OCI-LY7 (cell line): ENCODE measurements at regions not wholly inside any gene's neighbourhood (a gene's known extent, or its start where the extent isn't known, plus 50 kb on each side); places are given as distances from the start of the nearest gene placed in this dataset.
"Not testable (repeated sequence)": the region's sequence is repeated elsewhere in the genome, so short reads cannot be mapped to it uniquely, and the experiment has no call there.

Experiments used
- BruUV-seq: library from RNA; stranded (reverse); fragments of 400-500 nt; replicated peaks from 2 replicates; lab custom pipeline; 2021; lab: Mats Ljungman, UMichigan
- CTCF ChIA-PET: fragments of 300-600 bp; sonication (Branson Sonifier 250); formaldehyde crosslinking; loops from one replicate; lab custom pipeline; 2022; ENCODE audit warnings: antibody characterized with exemption; ENCODE audit not compliant: unreplicated experiment; lab: Charles Lee
- POLR2A ChIA-PET: fragments of 300-600 bp; sonication (Branson Sonifier 250); formaldehyde crosslinking; loops from one replicate; lab custom pipeline; 2022; ENCODE audit warnings: antibody characterized with exemption; lab: Charles Lee
- DNase-seq: peaks from one replicate; pipeline ENCODE4 v3.0.0-alpha.2; 2015; ENCODE audit warnings: low spot score
- H2AFZ ChIP-seq: fragments of 200-600 bp; sonication (generic), shearing (Covaris generic); 2 replicates; pipeline ENCODE4 v1.6.1; 2014; ENCODE audit warnings: mild to moderate bottlenecking, antibody characterized with exemption, low read length, moderate library complexity
- H3K27ac ChIP-seq: fragments of 200-600 bp; sonication (generic); 2 replicates; pipeline ENCODE4 v1.5.1; 2014; ENCODE audit warnings: mixed run types, low read depth, mild to moderate bottlenecking, moderate library complexity, low read length, inconsistent platforms; ENCODE audit not compliant: poor library complexity, severe bottlenecking
- H3K36me3 ChIP-seq: fragments of 200-600 bp; sonication (generic); 2 replicates; pipeline ENCODE4 v1.6.1; 2014; ENCODE audit warnings: mild to moderate bottlenecking, antibody characterized with exemption, low read length, moderate library complexity, mixed read lengths; ENCODE audit not compliant: insufficient read depth
- H3K4me1 ChIP-seq: fragments of 200-600 bp; sonication (generic); 2 replicates; pipeline ENCODE4 v1.5.1; 2014; ENCODE audit warnings: mild to moderate bottlenecking, low read length; ENCODE audit not compliant: insufficient read depth, poor library complexity, severe bottlenecking
- H3K4me2 ChIP-seq: fragments of 200-600 bp; sonication (generic); 2 replicates; pipeline ENCODE4 v1.6.1; 2014; ENCODE audit warnings: mild to moderate bottlenecking, low read length
- H3K4me3 ChIP-seq: fragments of 200-600 bp; sonication (generic); 2 replicates; pipeline ENCODE4 v1.5.1; 2014; ENCODE audit warnings: mild to moderate bottlenecking, low read depth, low read length; ENCODE audit not compliant: poor library complexity, severe bottlenecking
- H3K79me2 ChIP-seq: fragments of 200-600 bp; sonication (generic); 2 replicates; pipeline ENCODE4 v1.6.1; 2016; ENCODE audit warnings: low read depth, mild to moderate bottlenecking, low read length, moderate library complexity, mixed read lengths; ENCODE audit not compliant: insufficient read depth
- H3K9me2 ChIP-seq: fragments of 200-600 bp; sonication (generic); 2 replicates; pipeline ENCODE4 v1.6.1; 2016; ENCODE audit warnings: mild to moderate bottlenecking, low read length, mixed read lengths; ENCODE audit not compliant: insufficient read depth
- H3K9me3 ChIP-seq: fragments of 200-600 bp; sonication (generic); 2 replicates; pipeline ENCODE4 v1.6.1; 2014; ENCODE audit warnings: mild to moderate bottlenecking, mixed run types, low read length, mixed read lengths
- H4K20me1 ChIP-seq: fragments of 200-600 bp; sonication (generic); 2 replicates; pipeline ENCODE4 v1.6.1; 2014; ENCODE audit warnings: mild to moderate bottlenecking, antibody characterized with exemption, low read length, moderate library complexity, mixed read lengths; ENCODE audit not compliant: insufficient read depth
- CTCF ChIP-seq: fragments of 200-600 bp; sonication (generic); conservative IDR thresholded peaks from 2 replicates; pipeline ENCODE4 v1.5.1; 2014; ENCODE audit warnings: mild to moderate bottlenecking, antibody characterized with exemption, low read length, moderate library complexity, mixed read lengths
- EZH2phosphoT487 ChIP-seq: fragments of 200-600 bp; sonication (generic); IDR thresholded peaks from 2 replicates; pipeline ENCODE4 v1.6.1; 2018; ENCODE audit warnings: low read depth, borderline replicate concordance, mild to moderate bottlenecking, mixed run types, antibody characterized with exemption, low read length, moderate library complexity, mixed read lengths
- intact Hi-C: fragments of 100-400 bp; cut with micrococcal nuclease; formaldehyde crosslinking; loops from one replicate; pipeline ENCODE4 v1.10.0; 2022; ENCODE audit not compliant: unreplicated experiment

GRCh38 chr3:64792445-64792844 lies 104.6 kb upstream of the ADAMTS9 start:
- BruUV-seq = no TSS peak
- Histone ChIP-seq H3K4me2 (no peak overlapping the region), H3K4me1 (no peaks in the 10 kb centered on the region), H3K79me2 (no peaks in the 10 kb centered on the region), H3K36me3 (no peaks in the 10 kb centered on the region), H3K9me2 (no peaks in the 10 kb centered on the region), H3K9me3 (no peaks in the 10 kb centered on the region), H4K20me1 (no peaks in the 10 kb centered on the region), H2AFZ (no peak overlapping the region), H3K27ac (no peak overlapping the region), H3K4me3 (no peak overlapping the region)
- ChIA-PET CTCF (interaction anchor here (0.6 kb wide), 1 partner anchor 16 kb away, joined by 3 read pairs; no protein-coding TSS in a partner anchor), POLR2A (no interaction called here)
- DNase-seq = no peak
- TF ChIP-seq CTCF = no peak
- no peak for TF ChIP-seq EZH2phosphoT487
- intact Hi-C loops = no loop called here

DNA sequence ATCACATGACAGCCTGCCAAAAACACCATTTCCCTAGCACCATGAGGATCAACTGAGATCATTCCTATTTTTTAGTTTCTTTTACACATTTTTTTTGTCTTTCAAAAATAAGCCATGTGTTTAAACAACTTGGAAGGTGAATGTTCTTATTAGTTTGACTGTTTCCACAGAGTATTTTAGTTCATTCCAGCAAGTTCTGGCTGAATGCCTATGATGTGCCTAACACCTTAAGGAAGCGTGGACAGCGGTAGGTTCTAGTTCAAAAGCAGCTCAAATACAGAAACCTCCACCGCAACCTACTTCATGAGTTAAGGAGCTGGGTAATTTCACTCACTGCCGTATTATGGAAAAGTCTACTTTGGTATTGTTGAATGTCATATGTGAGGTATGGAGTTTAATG lies 101.3 kb upstream of the ADAMTS9 start:
- H3K9me3 ChIP-seq = no peaks in the 10 kb centered on the region
- no peak for TF ChIP-seq EZH2phosphoT487
- no peaks in the 10 kb centered on the region for H3K4me1 ChIP-seq
- no peaks in the 10 kb centered on the region for H3K9me2 ChIP-seq
- no peak overlapping the region for H3K4me2 ChIP-seq
- no peaks in the 10 kb centered on the region for H4K20me1 ChIP-seq
- no peak overlapping the region for H3K27ac ChIP-seq
- H3K79me2 ChIP-seq = no peaks in the 10 kb centered on the region
- H3K4me3 ChIP-seq = no peak overlapping the region
- H3K36me3 ChIP-seq = no peaks in the 10 kb centered on the region
- BruUV-seq = no TSS peak
- DNase-seq = no peak
- H2AFZ ChIP-seq = no peak overlapping the region
- intact Hi-C loops = no loop called here
- ChIA-PET POLR2A (interaction anchor here (0.7 kb wide), 1 partner anchor 685 kb away, joined by 3 read pairs; no protein-coding TSS in a partner anchor), CTCF (no interaction called here)

- H4K20me1 ChIP-seq = no peaks in the 10 kb centered on the region
- no peak overlapping the region for H3K4me2 ChIP-seq
- H3K79me2 ChIP-seq = no peaks in the 10 kb centered on the region
- no TSS peak for BruUV-seq
- no peak overlapping the region for H2AFZ ChIP-seq
- intact Hi-C loops = no loop called here
- no peak overlapping the region for H3K27ac ChIP-seq
- no peak for TF ChIP-seq EZH2phosphoT487
- no peak for TF ChIP-seq CTCF
- H3K9me3 ChIP-seq = no peaks in the 10 kb centered on the region
- DNase-seq = no peak
- H3K4me1 ChIP-seq = no peaks in the 10 kb centered on the region
- H3K4me3 ChIP-seq = no peak overlapping the region
- ChIA-PET POLR2A (interaction anchor here (0.6 to 0.7 kb wide), 2 partner anchors 22 to 28 kb away, joined by 3 to 5 read pairs; no protein-coding TSS in a partner anchor), CTCF (no interaction called here)
- H3K9me2 ChIP-seq = no peaks in the 10 kb centered on the region
- no peaks in the 10 kb centered on the region for H3K36me3 ChIP-seq
These were observed 95.4 kb upstream of the ADAMTS9 start for GRCh38 chr3:64783200-64783599.

GRCh38 chr3:64780923-64781322 lies 93.1 kb upstream of the ADAMTS9 start:
- H2AFZ ChIP-seq, H3K9me3 ChIP-seq, CTCF ChIA-PET, H3K4me1 ChIP-seq, H3K9me2 ChIP-seq, POLR2A ChIA-PET, H3K79me2 ChIP-seq, BruUV-seq, H4K20me1 ChIP-seq, intact Hi-C loops, H3K27ac ChIP-seq, H3K36me3 ChIP-seq, DNase-seq, H3K4me2 ChIP-seq, H3K4me3 ChIP-seq: not testable (repeated sequence)
